ENCODE measurements at regions not wholly inside any gene's neighbourhood (a gene's known extent, or its start where the extent isn't known, plus 50 kb on each side); places are given as distances from the start of the nearest gene placed in this dataset.

GRCh38 chrX:22634751-22635150 is 362.0 kb downstream of the CBLL2 start:
- TF ChIP-seq NKRF (conservative IDR thresholded peaks at IDR 0.05) (no peak), PML (IDR thresholded peaks at IDR 0.05; ENCODE audit: low read length) (no peak), RELA (IDR thresholded peaks at IDR 0.05; ENCODE audit: borderline replicate concordance, partially characterized antibody) (no peak)
- H2AFZ ChIP-seq (ENCODE audit: control insufficient read depth, low read depth, low read length), result no peak overlapping the region
- RAD21 ChIA-PET (ENCODE audit: unreplicated experiment), result no interaction called here
- in situ Hi-C loops (cut with MboI), result no loop called here
- SMC1A ChIA-PET (ENCODE audit: uncharacterized antibody, unreplicated experiment), result no interaction called here
- intact Hi-C loops (cut with micrococcal nuclease; ENCODE audit: unreplicated experiment), result no loop called here
- H3K4me3 ChIP-seq, result no peak overlapping the region
- POLR2A ChIA-PET, result no interaction called here
- no peaks in the 10 kb centered on the region for H3K4me1 ChIP-seq (ENCODE audit: control insufficient read depth, insufficient read depth, low read length)
- no peaks in the 10 kb centered on the region for H3K79me2 ChIP-seq (ENCODE audit: control insufficient read depth, insufficient read depth, low read length)
- CTCF ChIA-PET, result no interaction called here
- no peak overlapping the region for H3K4me2 ChIP-seq (ENCODE audit: control insufficient read depth, insufficient read depth)
- no peak for ATAC-seq
- no peaks in the 10 kb centered on the region for H3K36me3 ChIP-seq (ENCODE audit: control insufficient read depth in 2 of 2, insufficient read depth in 2 of 2, low read length in 1 of 2)
- 0% methylated on average over 1 of the region's 1 CpG for WGBS (ENCODE audit: insufficient coverage, insufficient replicate concordance, low lambda C conversion rate, missing lambda C conversion rate)
- H3K9me3 ChIP-seq (replicated peaks; ENCODE audit: control insufficient read depth, insufficient read depth, low read length), result no peaks in the 10 kb centered on the region
- no peak overlapping the region for H3K27ac ChIP-seq (ENCODE audit: control insufficient read depth, insufficient read depth)
- DNase-seq (ENCODE audit: low read depth, low spot score), result no peak
- no peak overlapping the region for H3K9ac ChIP-seq (ENCODE audit: control insufficient read depth, insufficient read depth, low read length)
- no peaks in the 10 kb centered on the region for H4K20me1 ChIP-seq (ENCODE audit: control insufficient read depth, insufficient read depth)
- FAIRE-seq, result no peak
- H3K27me3 ChIP-seq (replicated peaks in 1 of 2; ENCODE audit: control insufficient read depth in 2 of 2, insufficient read depth in 2 of 2, low read length in 1 of 2), result no peaks in the 10 kb centered on the region
- no TSS peak for BruUV-seq (replicated peaks)

GRCh38 chrX:22648281-22648680 is 351.5 kb upstream of the DDX53 start:
- no peaks in the 10 kb centered on the region for H3K9me3 ChIP-seq (replicated peaks; ENCODE audit: control insufficient read depth, insufficient read depth, low read length)
- H4K20me1 ChIP-seq (ENCODE audit: control insufficient read depth, insufficient read depth), result no peaks in the 10 kb centered on the region
- SMC1A ChIA-PET (ENCODE audit: uncharacterized antibody, unreplicated experiment), result no interaction called here
- ATAC-seq (no peak), FAIRE-seq (no peak), DNase-seq (ENCODE audit: low read depth, low spot score) (no peak)
- BruUV-seq (replicated peaks), result no TSS peak
- in situ Hi-C loops (cut with MboI), result no loop called here
- H3K79me2 ChIP-seq (ENCODE audit: control insufficient read depth, insufficient read depth, low read length), result no peaks in the 10 kb centered on the region
- intact Hi-C loops (cut with micrococcal nuclease; ENCODE audit: unreplicated experiment), result no loop called here
- CTCF ChIA-PET, result no interaction called here
- POLR2A ChIA-PET, result no interaction called here
- no peak overlapping the region for H3K4me3 ChIP-seq
- H3K4me2 ChIP-seq (ENCODE audit: control insufficient read depth, insufficient read depth), result no peak overlapping the region
- H3K27me3 ChIP-seq (replicated peaks in 1 of 2; ENCODE audit: control insufficient read depth in 2 of 2, insufficient read depth in 2 of 2, low read length in 1 of 2), result no peaks in the 10 kb centered on the region; a peak in 1 of 4 replicates
- no peak overlapping the region for H2AFZ ChIP-seq (ENCODE audit: control insufficient read depth, low read depth, low read length)
- no peaks in the 10 kb centered on the region for H3K36me3 ChIP-seq (ENCODE audit: control insufficient read depth in 2 of 2, insufficient read depth in 2 of 2, low read length in 1 of 2)
- RAD21 ChIA-PET (ENCODE audit: unreplicated experiment), result no interaction called here
- no peaks in the 10 kb centered on the region for H3K4me1 ChIP-seq (ENCODE audit: control insufficient read depth, insufficient read depth, low read length)
- no peak overlapping the region for H3K27ac ChIP-seq (ENCODE audit: control insufficient read depth, insufficient read depth)
- no peak overlapping the region for H3K9ac ChIP-seq (ENCODE audit: control insufficient read depth, insufficient read depth, low read length)
- WGBS (ENCODE audit: insufficient coverage, insufficient replicate concordance, low lambda C conversion rate, missing lambda C conversion rate), result 7% methylated on average over 6 of the region's 6 CpGs
- TF ChIP-seq MYB (IDR thresholded peaks at IDR 0.05; ENCODE audit: borderline replicate concordance, low read depth, low read length) (no peak), TCF12 (IDR thresholded peaks at IDR 0.05; ENCODE audit: low read depth, low read length) (no peak), SMC3 (IDR thresholded peaks at IDR 0.05; ENCODE audit: borderline replicate concordance, low read length) (no peak), ZBED1 (IDR thresholded peaks at IDR 0.05; ENCODE audit: borderline replicate concordance) (no peak), CREM (IDR thresholded peaks at IDR 0.05; ENCODE audit: low read depth) (no peak), WRNIP1 (IDR thresholded peaks at IDR 0.05; ENCODE audit: borderline replicate concordance, low read depth, low read length) (no peak), BCLAF1 (IDR thresholded peaks at IDR 0.05) (no peak), USF2 (IDR thresholded peaks at IDR 0.05; ENCODE audit: borderline replicate concordance, low read depth, low read length) (no peak), CBX3 (IDR thresholded peaks at IDR 0.05; ENCODE audit: borderline replicate concordance, low read depth) (no peak), TBL1XR1 (IDR thresholded peaks at IDR 0.05; ENCODE audit: low read depth, low read length) (no peak), BHLHE40 (IDR thresholded peaks at IDR 0.05; ENCODE audit: borderline replicate concordance in 1 of 2, low read depth in 2 of 2, low read length in 1 of 2) (no peak)
